GM21526 (cell line): ENCODE measurements at regions not wholly inside any gene's neighbourhood (a gene's known extent, or its start where the extent isn't known, plus 50 kb on each side); places are given as distances from the start of the nearest gene placed in this dataset.

Source experiments
- ATAC-seq: cut with Tn5 transposase; IDR thresholded peaks from one replicate; pipeline ENCODE4 v1.9.1; 2021; ENCODE audit warnings: moderate library complexity; ENCODE audit not compliant: unreplicated experiment, low FRiP score

DNA sequence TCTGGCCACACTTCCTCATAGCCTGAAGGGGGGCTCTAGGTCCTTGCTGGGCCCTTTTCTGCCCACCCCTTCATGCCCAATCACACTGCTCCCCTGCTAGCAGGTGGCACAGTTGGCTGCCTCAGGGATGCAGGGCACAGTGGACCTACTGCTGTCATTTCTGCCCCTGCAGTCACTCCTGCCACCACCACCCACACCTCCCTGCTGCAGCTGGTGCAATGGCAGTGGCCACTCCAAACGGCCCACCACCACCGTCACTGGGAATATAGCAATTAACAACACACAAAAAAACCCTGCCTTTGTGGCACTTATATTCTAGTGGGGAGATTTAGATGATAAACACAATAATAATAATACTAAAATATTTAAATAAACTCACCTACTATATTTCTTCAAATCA, 162.4 kb upstream of the DUSP10 start:
- ATAC-seq = no peak

DNA sequence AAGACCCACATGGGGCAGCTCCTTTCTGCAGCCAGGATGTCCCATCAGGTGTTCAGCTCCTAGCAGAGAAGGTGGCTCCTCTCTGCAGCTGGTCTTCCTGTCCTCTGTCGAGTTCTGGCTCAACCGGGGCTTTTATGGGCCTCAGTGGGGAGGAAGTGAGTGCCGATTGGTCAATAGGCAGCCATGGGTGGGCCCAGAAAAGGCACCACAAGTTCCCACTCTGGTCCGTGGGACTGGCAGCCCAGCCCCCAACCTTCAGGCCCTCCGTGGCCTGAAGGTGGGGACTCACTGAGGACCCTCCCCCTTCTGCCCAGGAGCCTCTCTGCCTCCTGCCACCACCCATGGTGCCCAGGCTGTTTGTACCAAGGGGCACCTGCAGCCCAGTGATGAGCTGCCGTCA, 161.7 kb upstream of the DUSP10 start:
- ATAC-seq = no peak

DNA sequence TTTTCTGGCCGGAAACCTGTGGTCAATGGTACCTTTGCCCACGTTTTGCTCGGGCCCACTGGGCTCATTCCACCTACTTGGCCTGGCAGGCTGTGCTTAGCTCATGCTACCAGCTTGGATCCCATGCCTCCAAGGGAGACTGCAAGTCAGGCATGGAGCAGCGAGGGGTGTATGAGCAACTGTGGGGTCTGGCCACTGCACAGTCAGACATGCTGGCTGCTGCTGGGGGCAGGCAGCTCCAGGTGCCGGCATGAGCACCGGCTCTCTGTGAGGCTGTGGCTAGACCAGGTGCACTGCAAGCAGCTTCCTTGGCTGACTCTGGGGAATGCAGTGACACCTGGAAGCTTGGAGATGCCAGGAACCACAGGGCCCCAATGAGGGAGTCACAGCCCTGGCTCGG, 161.1 kb upstream of the DUSP10 start:
- ATAC-seq = no peak

DNA sequence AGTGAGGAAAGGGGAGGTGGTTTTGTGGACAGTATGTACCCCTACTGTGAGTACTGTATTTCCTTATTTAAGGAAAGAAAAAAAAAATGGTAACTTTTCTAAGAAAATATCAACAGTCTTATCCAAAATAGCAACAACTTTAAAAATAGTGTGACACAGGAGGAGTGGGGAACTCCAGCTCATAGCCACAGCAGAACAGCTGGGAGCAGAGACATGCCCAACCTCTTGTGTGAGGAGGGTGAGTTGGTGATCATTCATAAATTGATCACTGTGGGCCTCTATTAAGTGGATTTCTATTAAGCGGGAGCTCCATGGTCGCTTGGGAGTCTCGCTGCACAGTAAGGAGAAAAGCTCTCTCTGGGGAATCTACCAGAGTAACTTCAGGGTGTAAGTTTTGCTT, 158.8 kb upstream of the DUSP10 start:
- ATAC-seq = no peak

GRCh38 chr1:221897321-221897721, 155.4 kb upstream of the DUSP10 start:
- no peak for ATAC-seq

DNA sequence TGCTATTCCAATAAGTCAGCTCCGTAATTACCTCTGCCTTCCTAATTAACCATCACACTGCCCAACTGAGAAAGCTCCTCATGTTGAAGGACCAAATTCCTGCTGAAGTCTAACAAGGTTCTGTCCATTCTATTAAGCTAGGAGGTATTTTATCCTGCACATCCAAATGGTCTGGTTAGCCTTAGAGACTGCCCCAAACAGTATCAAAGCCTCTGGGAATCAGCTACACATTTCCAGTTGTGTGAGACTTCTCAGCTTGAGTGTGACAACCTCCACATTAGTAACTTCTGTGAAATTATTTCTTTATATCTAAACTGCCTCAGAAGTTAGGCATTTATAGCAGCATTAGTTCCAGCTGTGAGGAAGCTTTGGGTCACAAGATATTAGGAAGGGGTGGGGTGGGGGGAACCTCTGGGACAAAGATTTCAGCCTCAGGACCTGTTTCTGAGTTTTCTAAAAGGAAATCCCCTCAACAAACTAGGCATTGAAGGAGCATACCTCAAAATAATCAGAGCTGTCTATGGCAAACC, 150.5 kb upstream of the DUSP10 start:
- no peak for ATAC-seq

DNA sequence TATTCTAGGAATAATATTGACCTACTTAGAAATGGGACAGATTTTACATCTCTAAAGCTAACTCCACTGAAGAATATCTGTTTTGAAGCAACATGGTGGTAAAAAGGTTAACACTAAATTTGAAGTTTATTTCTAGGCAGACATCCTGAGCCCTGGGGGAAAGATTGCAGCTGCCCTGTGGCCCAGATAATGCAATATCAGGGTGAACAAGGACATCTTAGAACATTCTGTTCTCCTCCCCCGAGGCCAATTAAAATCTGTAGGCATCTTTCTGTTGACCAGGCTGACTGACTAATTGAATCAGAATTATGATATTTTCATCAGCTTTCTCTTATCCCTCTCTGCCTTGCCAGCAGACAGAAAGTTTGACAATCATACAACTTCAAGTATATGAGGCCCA, 149.8 kb upstream of the DUSP10 start:
- ATAC-seq = no peak

DNA sequence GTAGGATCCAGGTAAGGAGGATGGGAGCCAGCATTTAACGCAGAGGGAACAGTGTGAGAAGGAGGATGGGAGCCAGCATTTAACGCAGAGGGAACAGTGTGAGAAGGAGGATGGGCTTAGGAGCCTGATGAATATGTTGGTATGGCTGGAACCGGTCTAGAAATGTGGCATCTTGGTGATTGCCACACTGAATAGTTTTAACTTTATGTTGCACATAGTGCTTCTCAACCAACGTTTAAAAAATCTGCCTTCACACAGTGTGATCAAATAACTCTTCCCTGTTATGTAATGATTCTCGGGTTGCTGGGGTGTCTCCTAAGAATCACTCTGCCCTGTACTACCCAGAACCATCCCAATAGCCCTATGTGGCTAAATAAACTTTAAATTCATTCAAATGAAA, 146.9 kb upstream of the DUSP10 start:
- ATAC-seq = no peak

GRCh38 chr1:221888218-221888617, 146.3 kb upstream of the DUSP10 start:
- no peak for ATAC-seq

DNA sequence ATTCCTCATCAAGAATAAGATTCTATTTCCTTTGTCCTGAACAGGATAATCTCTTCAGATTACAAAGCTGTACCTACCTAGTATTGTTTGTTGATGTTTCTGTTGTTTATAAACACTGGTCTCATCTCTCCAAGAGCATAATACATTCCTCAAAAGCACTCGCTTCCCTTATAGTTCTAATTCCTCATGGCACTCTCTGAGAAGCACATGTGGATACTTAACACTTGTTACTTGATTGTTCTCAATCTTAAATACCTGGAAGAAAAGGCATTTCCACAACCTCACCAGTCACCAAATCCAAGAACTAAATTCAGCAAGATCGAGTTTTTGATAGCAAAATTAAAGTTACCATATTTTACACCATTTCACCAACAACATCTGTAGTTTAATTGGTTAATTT, 145.9 kb upstream of the DUSP10 start:
- ATAC-seq = no peak

GRCh38 chr1:221887415-221887746, 145.5 kb upstream of the DUSP10 start:
- ATAC-seq = no peak

DNA sequence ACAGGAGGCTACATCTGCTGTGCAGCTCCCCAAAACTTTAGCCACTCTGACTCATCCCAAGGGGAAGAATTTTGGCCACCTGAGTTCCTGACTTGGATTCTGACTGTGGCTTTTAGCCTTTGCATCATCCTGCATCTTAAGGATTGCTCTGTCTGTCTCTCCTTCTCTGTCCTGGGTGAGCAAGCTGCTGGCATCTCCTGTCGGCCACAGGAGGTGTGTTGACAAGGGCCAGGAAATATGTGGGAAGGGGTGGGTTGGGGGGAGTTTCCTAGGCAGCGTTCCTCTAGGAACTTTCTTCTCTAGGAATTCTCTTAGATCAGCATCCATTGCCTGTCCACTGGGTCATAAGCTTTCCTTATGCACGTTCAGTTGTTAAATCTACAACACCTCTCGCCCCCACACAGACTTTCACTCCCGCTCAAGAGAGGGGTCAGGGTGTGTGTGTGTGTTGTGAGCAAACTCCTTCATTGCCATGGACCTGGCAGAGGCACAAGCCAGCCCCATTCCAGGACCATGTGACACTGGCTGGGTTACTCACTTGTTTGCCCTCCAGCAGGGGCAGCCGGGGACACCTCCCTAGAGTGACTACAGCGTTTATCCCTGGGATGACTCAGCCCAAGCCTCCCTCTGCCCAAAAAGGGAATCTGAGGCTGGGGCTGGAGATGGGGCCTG, 145.0 kb upstream of the DUSP10 start:
- no peak for ATAC-seq

GRCh38 chr1:221886311-221886710, 144.4 kb upstream of the DUSP10 start:
- ATAC-seq = no peak

GRCh38 chr1:221884821-221885220, 142.9 kb upstream of the DUSP10 start:
- ATAC-seq = no peak

GRCh38 chr1:221881805-221882581, 140.1 kb upstream of the DUSP10 start:
- ATAC-seq = no peak

DNA sequence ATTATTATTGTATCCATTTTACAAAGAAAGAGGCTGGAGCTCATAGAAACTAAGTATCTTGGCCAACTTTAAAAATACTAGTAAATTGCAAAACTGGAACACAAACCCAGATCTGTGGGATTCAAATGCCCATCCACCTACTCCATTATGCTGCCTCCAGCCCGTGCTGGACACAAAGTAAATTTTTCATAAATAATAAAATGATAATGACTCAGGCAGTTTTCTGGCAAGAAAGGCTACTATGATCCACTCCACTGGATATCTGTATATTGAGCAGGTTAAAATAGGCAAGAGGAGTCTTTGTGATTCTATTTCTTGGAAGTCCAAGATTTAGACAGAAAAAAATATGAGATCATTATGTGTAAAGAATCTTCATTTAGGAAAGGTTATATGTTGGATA, 138.3 kb upstream of the DUSP10 start:
- ATAC-seq = no peak

DNA sequence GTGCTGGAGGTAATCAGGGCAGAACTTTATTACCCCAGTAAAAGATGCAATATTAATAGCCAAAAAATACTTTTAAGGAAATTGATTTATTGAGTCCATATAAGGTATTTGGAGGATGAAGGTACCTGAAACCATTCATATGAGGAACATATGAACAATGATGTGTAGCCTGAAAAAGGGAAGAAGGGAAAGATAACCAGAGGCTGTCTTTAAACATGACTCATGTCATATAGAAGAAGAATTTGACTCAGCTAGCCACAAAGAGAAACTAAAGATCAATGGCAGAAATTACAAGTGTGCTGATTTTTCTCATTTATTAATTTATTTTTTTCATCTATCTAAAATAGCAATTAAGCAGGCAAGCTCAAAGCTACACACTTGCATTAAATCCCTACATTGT, 136.2 kb upstream of the DUSP10 start:
- peak; percentile 73 for ATAC-seq

DNA sequence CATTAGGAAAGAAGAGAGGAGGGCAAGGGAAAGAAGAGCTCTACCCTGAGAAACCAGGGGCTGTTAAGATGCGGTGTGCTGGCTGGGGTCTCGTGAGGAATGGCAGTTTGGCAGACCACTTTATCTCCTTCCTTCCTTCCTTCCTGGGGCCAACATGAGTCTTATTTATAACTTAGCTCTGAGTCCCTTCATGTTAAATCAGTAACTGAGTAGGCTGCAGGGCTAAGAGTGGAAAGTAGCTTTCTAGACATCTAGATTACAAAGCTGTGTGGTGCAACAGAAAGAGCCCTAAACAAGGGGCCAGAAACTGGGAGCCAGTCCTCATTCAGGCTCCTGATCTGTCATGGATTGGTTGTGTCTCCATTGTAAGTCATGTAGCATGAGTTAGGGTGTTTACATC, 135.4 kb upstream of the DUSP10 start:
- no peak for ATAC-seq

- ATAC-seq = no peak
Observed at GRCh38 chr1:221875004-221875330, 133.1 kb upstream of the DUSP10 start.

DNA sequence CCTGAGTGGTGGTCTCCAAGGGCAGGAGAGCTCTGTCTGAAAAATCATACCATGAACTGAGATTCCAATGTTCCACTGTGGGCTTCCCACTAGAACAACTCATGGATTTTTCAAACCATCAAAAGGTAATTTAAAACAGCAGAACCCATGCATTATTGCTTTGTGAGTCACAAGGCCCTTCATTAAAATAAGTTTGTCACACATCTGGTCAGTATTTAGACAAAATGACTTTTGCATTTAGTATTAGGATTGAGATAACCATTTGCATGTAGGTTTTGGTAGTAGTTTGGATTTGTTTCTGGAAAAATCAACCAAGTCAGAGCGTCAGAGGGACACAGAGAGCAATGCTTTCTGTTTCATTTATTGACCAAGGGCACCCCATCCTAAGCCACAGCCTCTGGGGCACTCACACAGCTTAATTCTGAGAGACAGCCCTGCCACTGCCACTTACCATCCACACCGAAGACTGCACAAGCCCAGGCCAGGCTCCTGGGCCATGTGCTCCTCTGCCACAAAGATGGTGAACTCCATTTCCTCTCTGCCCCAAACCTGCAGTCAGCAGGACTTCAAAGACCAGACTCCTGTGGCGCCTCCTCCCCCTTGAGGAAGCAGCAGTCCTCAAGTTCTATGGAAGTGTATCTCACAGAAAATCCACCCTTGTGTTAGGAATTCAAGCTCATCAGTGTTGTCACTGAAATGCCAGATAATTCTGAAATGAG, 132.6 kb upstream of the DUSP10 start:
- ATAC-seq = no peak

- no peak for ATAC-seq
Observed at GRCh38 chr1:221873673-221874072, 131.8 kb upstream of the DUSP10 start.

- no peak for ATAC-seq
Observed at GRCh38 chr1:221871056-221871455, 129.2 kb upstream of the DUSP10 start.
